Keratinocyte (primary cell): ENCODE measurements at regions not wholly inside any gene's neighbourhood (a gene's known extent, or its start where the extent isn't known, plus 50 kb on each side); places are given as distances from the start of the nearest gene placed in this dataset.

Source experiments
- CTCF ChIP-seq, 3 experiments: IDR thresholded peaks in 1 of 3; conservative IDR thresholded peaks in 1 of 3; optimal IDR thresholded peaks in 1 of 3; 2 replicates in 2 of 3; 3 replicates in 1 of 3; pipeline versions ENCODE3 to v1.5.1; 2011; ENCODE audit warnings: low read length in 3 of 3, mild to moderate bottlenecking in 3 of 3, moderate library complexity in 2 of 3, control low read depth in 1 of 3, inconsistent platforms in 1 of 3; ENCODE audit not compliant: insufficient read depth in 2 of 3; ENCODE audit errors: extremely low read depth in 1 of 3
- EZH2 ChIP-seq: IDR thresholded peaks from one replicate; pipeline ENCODE4 v1.6.1; 2012; ENCODE audit warnings: inconsistent platforms, mild to moderate bottlenecking, low read length, moderate library complexity

GRCh38 chr2:120814352-120814751 is 78.7 kb downstream of the GLI2 start:
- TF ChIP-seq CTCF (optimal IDR thresholded peaks at IDR 0.05 in 1 of 3, IDR thresholded peaks at IDR 0.05 in 1 of 3, conservative IDR thresholded peaks at IDR 0.05 in 1 of 3; ENCODE audit: extremely low read depth in 1 of 3, insufficient read depth in 2 of 3, low read length in 3 of 3) (no peak), EZH2 (no peak)
